HUDEP-2 (cell line): ENCODE measurements at regions not wholly inside any gene's neighbourhood (a gene's known extent, or its start where the extent isn't known, plus 50 kb on each side); places are given as distances from the start of the nearest gene placed in this dataset.
"Not testable (repeated sequence)": the region's sequence is repeated elsewhere in the genome, so short reads cannot be mapped to it uniquely, and the experiment has no call there.

Experiments
- DNase-seq, 76 experiments: peaks; one replicate each; lab custom pipeline; 2025; ENCODE audit not compliant: unreplicated experiment in 76 of 76; lab: John Stamatoyannopoulos, UW

DNA sequence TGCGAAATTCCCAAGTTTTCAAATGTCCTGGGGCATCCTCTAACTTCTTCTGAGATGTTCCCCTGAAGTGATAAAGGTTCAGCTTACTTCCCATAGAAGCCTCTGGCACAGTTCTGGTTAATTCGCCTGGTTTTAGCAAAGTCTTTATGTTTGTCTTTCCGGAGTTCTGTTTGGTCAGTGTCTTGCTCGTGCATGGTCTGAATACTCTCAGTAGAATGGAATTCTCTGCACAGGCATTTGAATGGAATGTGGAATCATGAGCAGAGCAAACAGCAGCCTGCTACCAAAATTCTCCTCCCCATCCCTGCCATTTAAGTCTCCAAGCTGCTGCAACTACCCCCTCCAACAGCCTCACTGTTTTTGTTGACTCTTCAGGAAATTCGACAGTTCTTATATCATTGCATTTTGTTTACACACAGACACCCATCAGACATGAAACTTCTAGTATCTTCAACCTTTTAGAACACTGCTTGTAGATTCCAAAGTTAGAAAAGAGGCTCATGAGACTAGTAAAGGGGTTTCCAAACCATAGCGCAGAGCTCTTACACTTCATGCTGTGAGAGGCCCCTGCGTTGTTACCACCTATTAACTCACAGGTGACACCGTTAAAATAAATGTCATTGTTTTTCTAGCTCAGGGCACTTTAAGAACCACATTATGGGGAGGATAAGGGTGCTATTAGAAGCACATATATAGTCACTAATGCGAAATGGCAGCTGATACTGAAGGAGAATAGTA lies 129.7 kb downstream of the PLCE1 start:
- DNase-seq, result no peak

DNA sequence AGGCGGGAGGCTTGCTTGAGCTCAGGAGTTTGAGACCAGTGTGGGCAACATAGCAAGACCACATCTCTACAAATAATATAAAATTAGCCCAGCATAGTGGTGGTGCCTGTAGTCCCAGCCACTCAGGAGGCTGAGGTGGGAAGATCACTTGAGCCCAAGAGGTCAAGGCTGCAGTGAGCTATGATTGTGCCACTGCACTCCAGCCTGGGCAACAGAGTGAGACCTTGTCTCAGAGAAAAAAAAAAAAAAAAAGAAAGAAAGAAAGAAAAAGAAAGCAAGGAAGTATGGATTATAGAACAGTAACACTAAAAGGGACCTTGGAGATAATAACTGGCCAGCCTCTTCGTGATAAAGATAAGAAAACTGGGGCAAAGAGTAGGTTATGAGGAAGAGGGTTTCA lies 130.4 kb downstream of the PLCE1 start:
- DNase-seq, result not testable (repeated sequence)

DNA sequence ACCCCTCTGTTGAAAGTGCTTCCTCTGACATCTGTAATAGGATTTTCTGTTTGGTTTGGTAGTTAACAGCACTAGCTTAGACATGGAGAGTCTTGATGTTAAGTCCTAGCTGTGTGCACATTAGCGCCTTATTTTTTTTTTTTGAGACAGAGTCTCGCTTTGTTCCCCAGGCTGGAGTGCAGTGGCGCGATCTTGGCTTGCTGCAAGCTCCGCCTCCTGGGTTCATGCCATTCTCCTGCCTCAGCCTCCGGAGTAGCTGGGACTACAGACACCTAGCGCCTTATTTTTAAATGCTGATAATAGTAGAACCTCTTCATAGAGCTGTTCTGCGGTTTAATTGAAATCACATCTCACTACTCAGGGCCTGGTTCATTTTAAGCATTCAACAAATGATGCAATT lies 131.5 kb downstream of the PLCE1 start:
- not testable (repeated sequence) for DNase-seq

DNA sequence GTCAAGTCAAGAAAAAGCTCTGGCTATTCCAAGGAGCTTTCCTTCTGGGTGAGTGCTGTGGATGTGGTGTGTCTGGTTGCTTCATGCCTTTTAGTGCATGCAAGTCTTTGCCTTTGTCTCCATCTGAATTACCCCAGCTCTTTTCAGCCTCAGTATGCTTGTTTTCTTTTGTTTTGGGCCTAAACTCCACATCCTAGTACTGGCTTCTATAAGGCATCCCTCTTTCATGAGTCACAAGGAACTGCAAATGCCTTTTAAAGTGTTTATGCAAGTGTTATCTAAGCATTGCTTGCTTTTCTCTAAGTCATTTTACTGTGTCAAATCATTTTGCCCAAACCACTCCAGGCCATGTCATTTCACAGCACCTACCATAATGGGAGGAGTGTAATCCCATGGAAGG lies 132.1 kb downstream of the PLCE1 start:
- DNase-seq, result no peak

DNA sequence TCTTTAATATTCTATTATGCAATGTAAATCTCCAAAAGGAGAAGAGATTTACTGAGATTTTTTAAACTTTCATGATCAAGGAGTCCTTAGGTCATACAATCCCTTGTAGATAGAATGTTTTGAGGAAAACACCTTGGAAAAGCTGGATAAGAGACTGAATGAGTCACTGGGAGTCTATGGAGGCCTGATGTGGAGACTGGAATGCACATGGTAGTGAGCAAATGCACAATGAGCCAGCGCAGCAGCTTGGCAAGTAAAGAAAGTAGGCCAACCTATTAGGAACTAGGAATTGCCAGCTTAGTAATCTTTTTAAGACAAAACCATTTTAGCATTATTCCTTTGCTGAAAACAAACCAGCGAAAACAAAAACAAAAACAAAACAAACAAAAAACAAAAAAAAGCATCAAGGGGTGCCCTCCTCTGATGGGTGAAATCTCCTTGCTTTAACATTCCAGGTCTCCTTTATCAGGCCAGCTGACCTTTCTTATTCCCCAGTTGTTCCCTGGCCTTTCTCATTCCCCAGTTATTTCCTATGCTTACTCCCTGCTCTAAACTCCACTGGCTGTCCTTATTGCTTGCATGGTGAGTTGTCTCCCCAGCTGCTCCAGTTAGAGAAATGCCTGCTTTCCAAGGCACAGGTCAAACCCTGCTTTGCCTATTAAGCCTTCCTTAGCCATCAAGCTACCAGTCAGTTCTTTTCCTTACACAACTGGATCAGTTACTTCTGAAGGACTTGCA lies 135.8 kb downstream of the PLCE1 start:
- DNase-seq, result no peak

DNA sequence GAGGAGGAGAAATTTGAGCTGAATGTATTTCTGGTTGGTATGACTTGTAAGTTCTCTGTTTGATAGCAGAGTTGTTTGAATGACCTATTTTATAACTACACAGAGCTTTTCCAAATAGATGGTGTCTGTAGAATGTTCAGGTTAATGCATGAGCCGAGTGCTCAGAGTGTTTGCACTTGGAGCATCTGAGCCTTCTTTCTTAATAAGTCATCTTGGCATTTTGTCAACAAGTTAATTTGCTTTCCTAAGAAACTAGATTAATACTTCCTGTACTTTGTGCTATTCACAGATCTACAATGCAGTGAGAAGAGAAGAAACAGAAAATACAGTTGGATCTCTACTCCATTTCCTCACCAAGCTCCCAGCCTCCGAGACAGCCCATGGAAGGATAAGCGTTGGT lies 138.2 kb downstream of the PLCE1 start:
- no peak for DNase-seq

DNA sequence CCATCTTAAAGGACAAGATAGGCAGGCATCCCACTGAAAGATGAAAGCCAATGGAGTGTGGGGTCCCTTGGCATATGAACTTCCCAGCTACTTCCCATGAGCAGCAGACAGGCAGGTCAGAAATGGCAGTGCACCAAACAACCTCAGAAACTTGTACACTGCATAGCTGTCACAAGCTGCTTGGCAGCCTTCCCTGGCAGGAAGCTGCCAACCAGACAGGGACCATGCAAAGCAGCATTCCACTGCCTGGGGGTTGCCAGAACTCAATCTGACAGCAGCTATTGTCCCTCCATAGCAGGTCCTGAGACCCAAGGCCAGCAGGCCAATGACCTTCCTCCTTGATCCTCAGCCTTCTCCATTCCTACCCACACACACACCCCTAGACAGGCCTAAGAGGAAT lies 139.5 kb downstream of the PLCE1 start:
- no peak for DNase-seq

DNA sequence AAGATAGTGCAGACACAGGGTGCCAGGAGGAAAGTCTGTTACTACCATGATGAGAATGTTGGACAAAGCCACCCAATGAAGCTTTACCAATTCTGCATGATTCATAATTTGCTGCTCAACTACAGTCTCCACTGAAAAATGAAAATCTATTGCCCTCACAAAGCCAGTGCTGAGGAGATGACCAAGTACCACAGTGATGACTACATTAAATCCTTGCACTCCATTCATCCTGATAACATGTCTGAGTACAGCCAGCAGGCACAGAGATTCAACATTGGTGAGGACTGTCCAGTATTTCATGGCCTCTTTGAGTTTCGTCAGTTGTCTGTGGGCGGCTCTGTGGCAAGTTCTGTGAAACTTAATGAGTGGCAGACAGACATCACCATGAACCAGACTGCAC lies 144.0 kb downstream of the PLCE1 start:
- no peak for DNase-seq

DNA sequence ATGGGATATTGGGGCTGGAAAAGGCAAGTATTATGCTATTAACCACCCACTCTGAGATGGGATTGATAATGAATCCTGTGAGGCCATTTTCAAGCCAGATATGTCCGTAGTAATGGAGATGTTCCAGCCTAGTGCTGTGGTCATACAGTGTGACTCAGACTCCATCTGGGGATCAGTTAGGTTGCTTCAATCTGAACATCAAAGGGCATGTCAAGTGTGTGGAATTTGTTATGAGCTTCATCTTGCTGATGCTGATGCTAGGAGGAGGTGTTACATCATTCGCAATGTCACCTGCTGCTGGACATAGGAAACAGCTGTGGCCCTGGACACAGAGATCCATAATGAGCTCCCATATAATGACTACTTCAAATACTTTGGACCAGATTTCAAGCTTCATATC lies 144.7 kb downstream of the PLCE1 start:
- no peak for DNase-seq

DNA sequence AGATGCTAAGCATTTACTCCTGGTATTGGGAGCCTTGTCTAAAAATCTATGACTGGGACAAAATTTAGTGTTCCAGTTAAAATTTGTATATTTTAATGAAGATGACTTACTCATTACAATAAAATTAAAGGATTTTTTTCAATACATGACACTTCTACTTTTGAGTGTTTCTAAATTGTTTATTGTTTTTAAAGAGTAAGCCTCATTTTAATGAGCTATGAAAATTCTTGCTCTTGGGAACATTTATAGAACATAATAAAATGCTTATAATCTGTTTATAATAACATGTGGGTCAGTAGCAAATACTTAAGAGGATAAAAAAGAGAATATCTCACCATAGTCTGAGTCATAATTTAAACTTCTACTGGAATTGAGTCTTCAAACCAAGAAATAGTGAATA lies 149.5 kb downstream of the PLCE1 start:
- DNase-seq, result no peak

DNA sequence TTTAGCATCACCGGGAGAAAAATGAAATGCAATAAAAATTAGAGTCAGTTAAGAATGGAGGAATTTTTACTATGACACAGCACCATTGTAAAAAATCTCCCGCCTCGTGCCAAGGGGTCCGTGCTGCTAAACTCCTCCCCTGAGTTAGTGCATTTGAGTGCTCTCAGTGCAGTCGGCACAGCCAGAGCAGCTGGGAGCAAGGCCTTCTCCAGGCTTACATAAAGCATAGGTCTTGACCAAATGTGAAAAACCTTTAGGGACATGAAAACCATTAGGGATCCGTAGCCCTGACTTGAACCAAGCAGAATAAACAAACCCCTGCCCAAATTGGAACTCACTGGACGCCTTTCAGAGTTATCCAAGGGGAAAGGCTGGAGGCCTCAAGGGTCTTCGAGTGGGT lies 152.6 kb downstream of the PLCE1 start:
- DNase-seq, result no peak

DNA sequence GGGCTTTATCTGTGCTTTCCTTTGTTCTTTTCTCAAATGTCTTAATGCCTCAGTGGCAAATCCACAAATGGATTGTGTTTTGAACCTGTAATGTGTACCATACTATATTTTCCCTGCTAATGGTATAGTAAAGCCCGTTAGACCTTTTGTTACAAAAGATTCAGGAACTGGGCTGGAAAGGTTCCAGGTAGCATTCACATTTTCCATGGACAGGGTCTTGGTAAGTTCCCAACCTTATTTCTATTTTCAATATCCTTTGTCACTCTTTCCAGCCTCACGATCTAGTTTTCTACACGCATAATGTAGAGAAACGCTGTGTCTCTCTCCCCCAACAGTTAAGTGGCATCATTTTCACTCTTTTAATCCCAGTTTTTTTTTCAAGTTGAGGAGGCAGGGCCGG lies 153.0 kb downstream of the PLCE1 start:
- no peak for DNase-seq

DNA sequence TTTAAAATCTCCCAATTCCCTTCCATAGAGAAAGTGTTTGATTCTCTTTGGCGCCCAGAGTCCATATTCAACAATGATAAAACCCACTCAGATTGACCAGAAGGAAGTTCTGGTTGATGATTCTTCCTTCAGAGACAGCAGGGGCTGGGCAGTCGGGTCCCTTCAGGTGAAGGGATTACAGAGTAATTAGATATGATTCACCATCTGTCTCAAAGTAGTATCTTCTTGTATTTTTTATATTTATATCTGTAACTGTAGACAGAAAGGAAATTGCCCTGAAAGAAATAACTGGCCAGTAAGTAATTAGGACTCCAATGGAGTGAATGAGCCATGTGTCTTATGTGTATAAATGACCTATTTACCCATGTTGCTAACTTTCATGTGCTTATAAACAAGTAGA lies 156.0 kb downstream of the PLCE1 start:
- DNase-seq, result no peak

DNA sequence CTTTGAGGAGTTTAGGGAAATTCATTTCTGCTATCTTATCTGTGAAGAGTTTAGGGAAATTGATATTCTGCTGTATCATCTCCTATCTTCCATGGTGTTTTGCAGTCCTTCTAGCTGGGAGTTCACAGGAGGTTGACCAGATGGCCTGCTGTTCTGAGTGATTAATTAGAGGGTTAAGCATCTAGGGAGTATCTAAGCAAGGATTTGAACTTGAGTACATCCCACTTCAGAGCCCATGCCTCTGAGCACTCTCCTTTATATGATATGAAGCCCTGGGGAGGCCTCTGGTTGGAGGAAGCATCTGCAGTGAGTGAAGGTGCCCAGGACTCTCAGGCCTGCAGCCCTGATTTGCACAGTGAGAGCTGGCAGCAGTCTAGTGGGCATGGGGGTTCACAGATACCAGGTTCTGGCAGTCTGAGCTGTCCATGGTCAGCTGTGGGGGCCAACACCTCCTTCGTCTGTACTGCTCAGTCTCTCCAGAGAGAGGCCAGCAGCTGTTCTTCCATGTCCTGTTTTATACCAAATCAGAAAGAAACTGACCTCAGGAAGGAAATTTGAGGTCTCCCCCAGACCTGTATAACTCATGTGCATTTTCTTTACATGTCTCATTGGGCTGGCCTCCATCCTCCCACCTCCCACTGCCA lies 156.9 kb downstream of the PLCE1 start:
- no peak for DNase-seq

DNA sequence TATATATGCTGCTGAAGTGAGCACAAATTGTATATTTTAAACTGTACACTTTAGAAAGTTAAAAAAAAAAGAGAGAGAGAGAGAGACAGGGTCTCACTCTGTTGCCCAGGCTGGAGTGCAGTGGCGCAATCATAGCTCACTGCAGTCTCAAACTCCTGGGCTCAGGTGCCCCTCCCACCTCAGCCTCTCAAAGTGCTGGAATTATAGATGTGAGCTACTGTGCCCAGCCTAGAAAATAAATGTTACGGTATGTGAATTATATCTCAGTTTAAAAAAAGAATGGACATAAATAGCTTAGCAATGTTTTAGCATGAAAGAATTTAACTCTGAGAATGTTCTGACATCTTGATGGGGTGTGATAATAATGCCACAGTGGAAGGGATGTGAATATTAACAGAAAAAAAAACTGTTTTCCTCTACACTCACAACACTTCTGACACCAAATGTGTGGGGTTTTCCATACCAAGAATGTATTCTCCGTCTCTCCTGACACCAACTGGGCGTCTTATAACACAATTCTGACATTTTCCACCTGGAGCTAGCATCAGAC lies 162.1 kb downstream of the PLCE1 start:
- no peak for DNase-seq

DNA sequence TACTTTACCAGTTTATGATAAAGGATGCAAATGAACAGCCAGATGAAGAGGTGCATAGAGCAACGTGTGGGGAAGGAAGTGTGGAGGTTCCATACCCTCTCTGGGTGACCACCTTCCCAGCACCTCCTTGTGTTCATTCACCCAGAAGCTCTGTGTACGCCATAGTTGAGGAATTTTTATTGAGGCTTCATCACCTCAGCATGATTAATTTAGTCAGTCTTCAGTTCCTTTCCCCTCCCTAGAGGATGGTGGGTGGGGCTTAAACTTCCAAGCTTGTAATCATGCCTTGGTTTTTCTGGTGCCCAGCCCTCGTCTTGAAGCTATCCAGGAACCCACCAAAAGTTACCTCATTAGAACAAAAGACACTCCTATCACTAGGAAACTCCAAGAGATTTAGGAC lies 162.7 kb downstream of the PLCE1 start:
- DNase-seq, result no peak

DNA sequence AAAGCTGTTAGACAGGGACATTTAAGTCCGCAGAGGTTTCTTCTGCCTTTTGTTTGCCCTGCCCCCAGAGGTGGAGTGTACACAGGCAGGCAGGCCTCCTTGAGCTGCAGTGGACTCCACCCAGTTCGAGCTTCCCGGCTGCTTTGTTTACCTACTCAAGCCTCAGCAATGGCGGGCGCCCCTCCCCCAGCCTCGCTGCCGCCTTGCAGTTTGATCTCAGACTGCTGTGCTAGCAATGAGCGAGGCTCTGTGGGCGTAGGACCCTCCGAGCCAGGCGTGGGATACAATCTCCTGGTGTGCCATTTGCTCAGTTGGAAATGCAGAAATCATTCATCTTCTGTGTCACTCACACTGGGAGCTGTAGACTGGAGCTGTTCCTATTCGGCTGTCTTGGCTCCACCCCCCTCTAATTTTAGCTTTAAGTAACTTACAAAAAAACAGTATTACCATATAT lies 171.5 kb downstream of the PLCE1 start:
- not testable (repeated sequence) for DNase-seq

DNA sequence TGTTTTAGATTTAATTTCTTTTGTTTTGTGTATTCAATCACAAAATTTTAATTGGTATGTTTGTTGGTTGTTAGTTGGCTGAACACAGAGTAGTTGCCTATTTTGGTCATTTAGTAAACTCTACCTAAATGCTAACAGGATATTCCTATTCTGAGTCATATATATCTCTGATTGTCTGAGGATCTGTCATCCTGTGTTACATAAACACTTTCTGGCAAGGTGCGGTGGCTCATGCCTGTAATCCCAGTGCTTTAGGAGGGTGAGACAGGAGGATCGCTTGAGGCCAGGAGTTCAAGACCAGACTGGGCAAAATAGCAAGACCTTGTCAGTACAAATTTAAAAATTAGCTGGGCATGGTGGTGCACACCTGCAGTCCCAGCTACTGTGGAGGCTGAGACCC lies 178.6 kb downstream of the PLCE1 start:
- DNase-seq, result no peak

DNA sequence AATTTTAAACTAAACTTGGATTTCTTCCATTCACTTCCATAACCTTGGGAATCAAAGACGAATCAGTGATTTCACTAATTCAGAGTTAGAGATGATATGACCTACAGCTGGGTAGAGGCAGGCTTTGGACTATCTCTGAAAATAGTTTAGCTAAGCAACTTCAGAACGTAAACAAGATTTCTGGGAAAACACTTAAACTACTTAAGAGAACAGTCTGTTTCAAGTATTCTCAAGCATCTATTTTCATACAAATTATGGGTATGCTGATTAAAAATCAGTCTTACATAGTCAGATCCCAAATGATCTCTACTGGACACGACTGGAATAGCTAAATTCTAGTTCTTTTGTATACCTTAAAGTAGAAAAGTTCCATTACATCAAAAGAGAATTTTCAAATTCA lies 179.9 kb downstream of the PLCE1 start:
- no peak for DNase-seq

DNA sequence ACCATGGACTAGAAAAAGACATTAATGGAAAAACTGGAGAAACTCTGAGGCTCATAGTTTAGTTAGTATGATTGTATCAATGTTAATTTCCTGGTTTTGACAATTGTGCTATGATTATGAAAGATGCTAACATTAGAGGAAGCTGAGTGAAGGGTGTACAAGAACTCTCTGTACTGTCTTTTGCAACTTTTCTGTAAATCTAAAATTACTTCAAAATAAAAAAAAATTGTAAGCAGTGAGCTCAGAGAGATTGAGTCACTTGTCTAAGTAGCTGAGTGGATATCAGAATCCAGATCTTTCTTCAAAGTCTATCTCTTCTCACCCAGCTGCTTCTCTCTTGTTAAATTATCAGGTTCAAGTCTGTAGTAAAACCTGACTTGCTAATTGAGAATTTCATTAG lies 181.1 kb downstream of the PLCE1 start:
- no peak for DNase-seq

DNA sequence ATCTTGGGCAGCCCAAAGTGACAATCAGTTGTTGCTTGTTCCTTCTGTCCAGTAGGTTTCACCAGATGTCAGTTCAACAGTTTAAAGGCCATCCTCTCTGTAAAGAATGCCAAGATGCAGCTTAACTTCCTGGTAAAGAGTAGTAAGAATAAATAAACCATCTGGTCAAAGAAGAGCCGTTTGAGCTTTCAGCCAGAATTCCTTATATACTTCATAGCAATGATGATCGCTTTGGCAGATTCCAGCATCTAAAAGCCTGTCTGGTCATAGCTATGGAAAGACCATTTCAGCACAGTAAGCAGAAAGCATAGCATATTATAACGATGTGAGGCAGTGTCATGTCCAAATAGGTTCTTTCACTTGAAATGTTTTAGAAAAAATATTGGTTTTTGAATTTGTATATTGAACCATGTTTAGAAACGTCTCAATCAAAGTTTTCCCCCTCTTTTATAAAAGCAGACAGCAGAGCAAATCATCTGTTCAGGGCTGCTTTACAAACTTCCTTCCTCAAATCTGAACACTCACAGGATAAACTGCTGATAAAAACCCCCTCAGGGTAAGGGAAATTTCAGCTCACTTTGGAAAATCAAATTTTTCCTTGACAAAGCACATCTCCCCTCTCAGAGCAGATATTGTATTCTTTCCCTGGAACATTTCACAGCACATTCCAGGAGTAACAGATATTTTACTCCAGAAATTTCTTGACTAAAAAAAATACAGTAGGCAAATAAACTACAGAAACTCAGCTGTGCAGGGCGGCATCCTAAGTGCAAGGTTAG lies 184.1 kb downstream of the NOC3L start:
- no peak for DNase-seq
